ENCODE measurements at regions not wholly inside any gene's neighbourhood (a gene's known extent, or its start where the extent isn't known, plus 50 kb on each side); places are given as distances from the start of the nearest gene placed in this dataset.
"Not testable (repeated sequence)": the region's sequence is repeated elsewhere in the genome, so short reads cannot be mapped to it uniquely, and the experiment has no call there.

DNA sequence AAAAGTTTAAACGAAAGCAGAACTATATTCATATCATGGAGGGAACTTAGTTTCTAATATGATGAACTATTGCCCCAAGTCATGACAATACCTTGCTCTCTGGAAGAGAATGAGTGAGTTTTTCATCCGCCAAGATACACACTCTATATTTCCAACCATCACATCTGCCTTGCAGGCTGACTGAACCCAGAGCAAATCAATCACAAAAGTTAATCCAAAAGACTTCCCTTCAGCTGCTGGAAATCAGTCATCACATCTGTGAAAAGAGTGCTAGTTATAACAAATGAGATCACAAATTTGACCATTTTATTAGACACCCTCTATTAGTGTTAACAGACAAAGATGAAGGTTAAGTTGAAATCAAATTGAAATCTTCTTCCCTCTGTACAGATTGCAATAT, 261.7 kb upstream of the PRKCQ start:
- Histone ChIP-seq H3K27me3 (replicated peaks in 2 of 5; ENCODE audit: control insufficient read depth in 4 of 5, insufficient read depth in 5 of 5, low read length in 4 of 5) (no peaks in the 10 kb centered on the region), H3K4me3 (ENCODE audit: control insufficient read depth in 1 of 7, extremely low read depth in 1 of 7, insufficient read depth in 4 of 7, low read depth in 2 of 7, low read length in 6 of 7) (no peak overlapping the region), H3K4me1 (ENCODE audit: control extremely low read depth in 1 of 4, control insufficient read depth in 4 of 4, insufficient read depth in 4 of 4, low read length in 3 of 4) (peaks cover 0 to 5% (median under 1%) of the 10 kb centered on the region in 4 experiments), H3K9me3 (ENCODE audit: control extremely low read depth in 1 of 5, control insufficient read depth in 4 of 5, insufficient read depth in 2 of 5, low read depth in 1 of 5, low read length in 4 of 5) (peaks cover 0 to 2% (median 0%) of the 10 kb centered on the region in 5 experiments), H3K36me3 (ENCODE audit: control insufficient read depth in 4 of 4, insufficient read depth in 4 of 4, low read length in 3 of 4) (no peaks in the 10 kb centered on the region), H3K27ac (ENCODE audit: insufficient read depth in 1 of 2, low read depth in 1 of 2, low read length in 2 of 2, poor library complexity in 1 of 2, severe bottlenecking in 2 of 2) (no peak overlapping the region)
- ChIA-PET POLR2A (no interaction called here), CTCF (no interaction called here)
- WGBS (ENCODE audit: insufficient coverage), result no CpG with 5 or more reads among the region's 2 CpGs
- no peak for DNase-seq

DNA sequence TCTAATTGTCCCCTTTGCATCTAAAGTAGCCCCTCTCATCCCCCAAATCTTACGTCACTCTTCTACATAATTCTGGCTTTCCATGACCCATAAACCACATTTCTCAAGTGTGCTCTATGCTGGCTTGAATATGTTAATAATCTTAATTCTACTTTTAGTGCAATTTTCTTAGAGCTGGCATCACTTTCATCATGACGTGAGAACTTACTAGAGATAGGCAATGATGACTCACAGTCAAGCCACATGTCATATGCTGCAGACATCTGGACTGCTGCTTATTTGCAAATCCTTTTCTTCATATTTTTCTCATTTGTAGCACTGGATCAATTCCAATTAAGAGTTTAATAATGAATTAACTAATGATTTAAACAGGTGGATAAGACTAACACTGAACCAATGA, 260.7 kb upstream of the PRKCQ start:
- no peak overlapping the region for H3K4me3 ChIP-seq (ENCODE audit: control insufficient read depth in 1 of 7, extremely low read depth in 1 of 7, insufficient read depth in 4 of 7, low read depth in 2 of 7, low read length in 6 of 7)
- H3K4me1 ChIP-seq (ENCODE audit: control extremely low read depth in 1 of 4, control insufficient read depth in 4 of 4, insufficient read depth in 4 of 4, low read length in 3 of 4), result peaks cover 0 to 5% (median under 1%) of the 10 kb centered on the region in 4 experiments
- peaks cover 0 to 2% (median 0%) of the 10 kb centered on the region in 5 experiments for H3K9me3 ChIP-seq (ENCODE audit: control extremely low read depth in 1 of 5, control insufficient read depth in 4 of 5, insufficient read depth in 2 of 5, low read depth in 1 of 5, low read length in 4 of 5)
- peak in 2 of 3 donors; percentile 11 to 32 for DNase-seq
- no peak overlapping the region for H3K27ac ChIP-seq (ENCODE audit: insufficient read depth in 1 of 2, low read depth in 1 of 2, low read length in 2 of 2, poor library complexity in 1 of 2, severe bottlenecking in 2 of 2)
- no peaks in the 10 kb centered on the region for H3K36me3 ChIP-seq (ENCODE audit: control insufficient read depth in 4 of 4, insufficient read depth in 4 of 4, low read length in 3 of 4)
- ChIA-PET CTCF (interaction anchor here (0.8 kb wide), 1 partner anchor 486 kb away, joined by 3 read pairs; no protein-coding TSS in a partner anchor), POLR2A (no interaction called here)
- no peaks in the 10 kb centered on the region for H3K27me3 ChIP-seq (replicated peaks in 2 of 5; ENCODE audit: control insufficient read depth in 4 of 5, insufficient read depth in 5 of 5, low read length in 4 of 5)
- 89% methylated on average over 1 of the region's 2 CpGs for WGBS (ENCODE audit: insufficient coverage)

DNA sequence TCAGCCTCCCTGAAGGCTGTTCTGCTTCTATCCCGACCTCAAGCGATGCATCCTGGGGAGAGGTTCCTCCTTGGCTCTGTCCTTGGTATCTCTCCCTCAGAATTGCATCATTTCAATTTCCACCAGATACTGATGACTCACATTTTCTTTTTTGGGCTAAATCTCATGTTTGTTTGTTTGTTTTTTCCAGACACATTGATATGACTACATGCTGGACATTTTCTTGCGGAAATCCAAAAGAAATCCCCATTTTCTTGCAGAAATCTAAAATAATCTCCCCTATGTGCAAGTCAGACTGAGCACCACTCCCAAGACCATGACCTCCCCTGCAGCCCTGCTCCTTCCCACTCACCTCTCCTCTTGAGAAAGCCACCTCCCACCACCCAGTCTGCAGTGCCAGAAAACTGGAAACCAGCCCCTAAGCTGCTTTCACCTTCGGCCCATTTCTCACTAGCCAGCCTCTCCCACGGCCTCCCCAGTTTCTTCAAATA, 260.2 kb upstream of the PRKCQ start:
- no peaks in the 10 kb centered on the region for H3K27me3 ChIP-seq (replicated peaks in 2 of 5; ENCODE audit: control insufficient read depth in 4 of 5, insufficient read depth in 5 of 5, low read length in 4 of 5)
- H3K36me3 ChIP-seq (ENCODE audit: control insufficient read depth in 4 of 4, insufficient read depth in 4 of 4, low read length in 3 of 4), result no peaks in the 10 kb centered on the region
- DNase-seq, result no peak
- CTCF ChIA-PET, result no interaction called here
- WGBS (ENCODE audit: insufficient coverage), result 93% methylated on average over 5 of the region's 5 CpGs
- H3K27ac ChIP-seq (ENCODE audit: insufficient read depth in 1 of 2, low read depth in 1 of 2, low read length in 2 of 2, poor library complexity in 1 of 2, severe bottlenecking in 2 of 2), result no peak overlapping the region
- H3K4me3 ChIP-seq (ENCODE audit: control insufficient read depth in 1 of 7, extremely low read depth in 1 of 7, insufficient read depth in 4 of 7, low read depth in 2 of 7, low read length in 6 of 7), result no peak overlapping the region
- POLR2A ChIA-PET, result no interaction called here
- peaks cover 0 to 5% (median under 1%) of the 10 kb centered on the region in 4 experiments for H3K4me1 ChIP-seq (ENCODE audit: control extremely low read depth in 1 of 4, control insufficient read depth in 4 of 4, insufficient read depth in 4 of 4, low read length in 3 of 4)
- peaks cover 0 to 2% (median 0%) of the 10 kb centered on the region in 5 experiments for H3K9me3 ChIP-seq (ENCODE audit: control extremely low read depth in 1 of 5, control insufficient read depth in 4 of 5, insufficient read depth in 2 of 5, low read depth in 1 of 5, low read length in 4 of 5)

DNA sequence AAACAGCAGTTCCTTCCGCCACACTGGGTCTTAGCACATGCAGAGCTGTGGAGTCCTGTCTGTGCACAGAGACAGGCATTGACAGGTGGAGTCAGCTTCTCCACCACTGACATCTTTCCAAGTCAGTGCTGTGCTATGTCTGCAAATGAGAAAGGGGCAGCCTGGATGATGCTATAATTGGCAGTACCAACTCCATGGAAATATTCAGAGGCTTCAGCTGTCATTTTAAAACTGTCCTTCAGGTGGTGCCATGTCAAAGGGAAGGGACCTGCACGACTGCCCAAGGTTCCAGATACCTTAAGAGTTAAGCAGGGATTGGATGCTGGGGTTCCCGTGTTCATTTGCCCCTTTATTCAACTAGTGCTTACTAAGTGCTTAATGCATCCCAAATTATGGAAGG, 258.0 kb upstream of the PRKCQ start:
- Histone ChIP-seq H3K4me1 (ENCODE audit: control extremely low read depth in 1 of 4, control insufficient read depth in 4 of 4, insufficient read depth in 4 of 4, low read length in 3 of 4) (no peaks in the 10 kb centered on the region), H3K27me3 (replicated peaks in 2 of 5; ENCODE audit: control insufficient read depth in 4 of 5, insufficient read depth in 5 of 5, low read length in 4 of 5) (no peaks in the 10 kb centered on the region), H3K4me3 (ENCODE audit: control insufficient read depth in 1 of 7, extremely low read depth in 1 of 7, insufficient read depth in 4 of 7, low read depth in 2 of 7, low read length in 6 of 7) (no peak overlapping the region), H3K9me3 (ENCODE audit: control extremely low read depth in 1 of 5, control insufficient read depth in 4 of 5, insufficient read depth in 2 of 5, low read depth in 1 of 5, low read length in 4 of 5) (no peaks in the 10 kb centered on the region), H3K36me3 (ENCODE audit: control insufficient read depth in 4 of 4, insufficient read depth in 4 of 4, low read length in 3 of 4) (no peaks in the 10 kb centered on the region), H3K27ac (ENCODE audit: insufficient read depth in 1 of 2, low read depth in 1 of 2, low read length in 2 of 2, poor library complexity in 1 of 2, severe bottlenecking in 2 of 2) (no peak overlapping the region)
- ChIA-PET POLR2A (no interaction called here), CTCF (interaction anchor here (1.0 to 1.4 kb wide), 2 partner anchors 82 to 574 kb away, joined by 3 to 5 read pairs; no protein-coding TSS in a partner anchor)
- WGBS (ENCODE audit: insufficient coverage), result 83% methylated on average over 2 of the region's 3 CpGs
- DNase-seq, result peak; percentile 24 to 65 (median 47)

DNA sequence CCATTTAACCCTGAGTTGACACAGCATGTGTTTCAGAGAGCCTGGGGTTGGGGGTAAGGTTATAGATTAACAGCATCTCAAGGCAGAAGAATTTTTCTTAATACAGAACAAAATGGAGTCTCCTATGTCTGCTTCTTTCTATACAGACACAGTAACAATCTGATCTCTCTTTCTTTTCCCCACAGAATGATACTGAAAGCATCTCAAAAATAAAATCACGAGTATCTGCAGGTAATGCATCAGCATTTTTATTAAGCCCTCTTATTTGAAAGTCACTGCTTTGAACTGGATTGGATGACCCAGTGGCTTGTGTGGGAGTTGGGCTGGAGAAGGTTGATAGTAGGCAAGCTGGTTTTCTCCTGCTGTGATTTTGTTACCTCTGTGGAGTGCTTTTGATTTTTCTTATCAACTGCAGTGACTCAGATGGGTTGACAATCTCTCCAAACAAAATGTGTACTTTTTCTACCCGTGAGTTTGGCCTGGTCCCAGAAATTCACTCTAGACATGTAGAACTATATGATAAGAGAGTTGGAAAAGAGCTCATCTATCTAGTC, 253.5 kb upstream of the PRKCQ start:
- Histone ChIP-seq H3K9me3 (ENCODE audit: control extremely low read depth in 1 of 5, control insufficient read depth in 4 of 5, insufficient read depth in 2 of 5, low read depth in 1 of 5, low read length in 4 of 5) (no peaks in the 10 kb centered on the region), H3K36me3 (ENCODE audit: control insufficient read depth in 4 of 4, insufficient read depth in 4 of 4, low read length in 3 of 4) (no peaks in the 10 kb centered on the region), H3K4me1 (ENCODE audit: control extremely low read depth in 1 of 4, control insufficient read depth in 4 of 4, insufficient read depth in 4 of 4, low read length in 3 of 4) (no peaks in the 10 kb centered on the region), H3K27ac (ENCODE audit: insufficient read depth in 1 of 2, low read depth in 1 of 2, low read length in 2 of 2, poor library complexity in 1 of 2, severe bottlenecking in 2 of 2) (no peak overlapping the region), H3K4me3 (ENCODE audit: control insufficient read depth in 1 of 7, extremely low read depth in 1 of 7, insufficient read depth in 4 of 7, low read depth in 2 of 7, low read length in 6 of 7) (no peak overlapping the region), H3K27me3 (replicated peaks in 2 of 5; ENCODE audit: control insufficient read depth in 4 of 5, insufficient read depth in 5 of 5, low read length in 4 of 5) (no peaks in the 10 kb centered on the region)
- CTCF ChIA-PET, result no interaction called here
- WGBS (ENCODE audit: insufficient coverage), result 83% methylated on average over 1 of the region's 2 CpGs
- no peak for DNase-seq
- POLR2A ChIA-PET, result no interaction called here

DNA sequence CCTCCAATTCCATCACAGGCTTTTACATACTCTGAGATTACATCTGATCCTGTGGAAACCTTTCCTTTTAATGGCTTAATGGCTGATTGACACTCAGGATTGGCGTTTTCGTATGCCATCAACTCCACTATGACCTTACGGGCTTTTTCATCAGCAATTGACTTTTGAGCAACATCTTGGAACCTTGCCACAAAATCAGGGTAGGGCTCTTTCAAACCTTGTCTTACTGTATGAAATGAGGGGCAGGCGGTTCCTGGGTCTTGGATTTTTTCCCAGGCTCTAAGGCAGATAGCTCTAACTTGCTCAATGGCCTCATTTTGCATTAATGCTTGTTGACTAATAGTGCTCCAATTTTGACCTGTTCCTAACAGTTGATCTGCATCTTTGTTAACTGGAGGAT, 250.9 kb upstream of the PRKCQ start:
- POLR2A ChIA-PET; H3K9me3 ChIP-seq (ENCODE audit: control extremely low read depth in 1 of 5, control insufficient read depth in 4 of 5, insufficient read depth in 2 of 5, low read depth in 1 of 5, low read length in 4 of 5); H3K27me3 ChIP-seq (replicated peaks in 2 of 5; ENCODE audit: control insufficient read depth in 4 of 5, insufficient read depth in 5 of 5, low read length in 4 of 5); CTCF ChIA-PET; H3K36me3 ChIP-seq (ENCODE audit: control insufficient read depth in 4 of 4, insufficient read depth in 4 of 4, low read length in 3 of 4); H3K27ac ChIP-seq (ENCODE audit: insufficient read depth in 1 of 2, low read depth in 1 of 2, low read length in 2 of 2, poor library complexity in 1 of 2, severe bottlenecking in 2 of 2); H3K4me1 ChIP-seq (ENCODE audit: control extremely low read depth in 1 of 4, control insufficient read depth in 4 of 4, insufficient read depth in 4 of 4, low read length in 3 of 4); DNase-seq; H3K4me3 ChIP-seq (ENCODE audit: control insufficient read depth in 1 of 7, extremely low read depth in 1 of 7, insufficient read depth in 4 of 7, low read depth in 2 of 7, low read length in 6 of 7): not testable (repeated sequence)
- WGBS (ENCODE audit: insufficient coverage), result 100% methylated on average over 1 of the region's 4 CpGs

DNA sequence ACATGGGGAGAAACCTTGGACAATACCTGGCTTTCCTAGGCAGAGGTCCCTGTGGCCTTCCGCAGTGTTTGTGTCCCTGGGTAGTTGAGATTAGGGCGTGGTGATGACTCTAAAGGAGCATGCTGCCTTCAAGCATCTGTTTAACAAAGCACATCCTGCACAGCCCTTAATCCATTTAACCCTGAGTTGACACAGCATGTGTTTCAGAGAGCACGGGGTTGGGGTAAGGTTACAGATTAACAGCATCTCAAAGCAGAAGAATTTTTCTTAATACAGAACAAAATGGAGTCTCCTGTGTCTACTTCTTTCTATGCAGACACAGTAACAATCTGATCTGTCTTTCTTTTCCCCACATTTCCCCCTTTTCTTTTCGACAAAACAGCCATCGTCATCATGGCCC, 244.7 kb upstream of the PRKCQ start:
- H3K4me3 ChIP-seq (ENCODE audit: control insufficient read depth in 1 of 7, extremely low read depth in 1 of 7, insufficient read depth in 4 of 7, low read depth in 2 of 7, low read length in 6 of 7); DNase-seq; H3K27ac ChIP-seq (ENCODE audit: insufficient read depth in 1 of 2, low read depth in 1 of 2, low read length in 2 of 2, poor library complexity in 1 of 2, severe bottlenecking in 2 of 2); CTCF ChIA-PET; H3K36me3 ChIP-seq (ENCODE audit: control insufficient read depth in 4 of 4, insufficient read depth in 4 of 4, low read length in 3 of 4); H3K27me3 ChIP-seq (replicated peaks in 2 of 5; ENCODE audit: control insufficient read depth in 4 of 5, insufficient read depth in 5 of 5, low read length in 4 of 5); H3K9me3 ChIP-seq (ENCODE audit: control extremely low read depth in 1 of 5, control insufficient read depth in 4 of 5, insufficient read depth in 2 of 5, low read depth in 1 of 5, low read length in 4 of 5); POLR2A ChIA-PET; H3K4me1 ChIP-seq (ENCODE audit: control extremely low read depth in 1 of 4, control insufficient read depth in 4 of 4, insufficient read depth in 4 of 4, low read length in 3 of 4): not testable (repeated sequence)
- 71% methylated on average over 1 of the region's 5 CpGs for WGBS (ENCODE audit: insufficient coverage)

Data from common myeloid progenitor, CD34-positive (primary cell).